H1 (cell line): ENCODE measurements at regions not wholly inside any gene's neighbourhood (a gene's known extent, or its start where the extent isn't known, plus 50 kb on each side); places are given as distances from the start of the nearest gene placed in this dataset.

ENCODE experiments used
- CTCF ChIA-PET: fragments of 300-600 bp; sonication (Branson Sonifier 250); formaldehyde crosslinking; loops from one replicate; lab custom pipeline; 2021; ENCODE audit not compliant: partially characterized antibody; lab: Charles Lee
- POLR2A ChIA-PET: fragments of 300-600 bp; sonication (Branson Sonifier 250); formaldehyde crosslinking; loops from one replicate; lab custom pipeline; 2021; ENCODE audit warnings: inconsistent platforms; ENCODE audit not compliant: partially characterized antibody; lab: Charles Lee
- DNase-seq, 2 experiments: peaks; one replicate each; pipeline versions ENCODE4 v3.0.0 to v3.0.0-alpha.2; 2010 to 2022; ENCODE audit warnings: low spot score in 2 of 2, low read depth in 1 of 2, mixed read lengths in 1 of 2
- FAIRE-seq: peaks from 2 replicates; lab custom pipeline; 2011; peaks lifted over from hg19 to GRCh38; lab: Jason Lieb, UNC
- H2AFZ ChIP-seq: 2 replicates; pipeline ENCODE4 v1.8.1; 2012; ENCODE audit warnings: low read length, inconsistent platforms
- H2AK5ac ChIP-seq: 2 replicates; pipeline ENCODE4 v1.6.1; 2013; ENCODE audit warnings: low read depth, low read length
- H2BK120ac ChIP-seq: replicated peaks from 2 replicates; pipeline ENCODE3; 2013; ENCODE audit warnings: low read depth, low read length, inconsistent platforms
- H2BK12ac ChIP-seq: 2 replicates; pipeline ENCODE4 v1.6.1; 2013; ENCODE audit warnings: low read depth, low read length
- H2BK15ac ChIP-seq: 2 replicates; pipeline ENCODE4 v1.6.1; 2013; ENCODE audit warnings: low read length
- H2BK20ac ChIP-seq: 2 replicates; pipeline ENCODE4 v1.6.1; 2013; ENCODE audit warnings: low read length
- H2BK5ac ChIP-seq: 2 replicates; pipeline ENCODE4 v1.6.1; 2013; ENCODE audit warnings: low read depth, low read length
- H3K14ac ChIP-seq: 2 replicates; pipeline ENCODE4 v1.6.1; 2013; ENCODE audit warnings: inconsistent platforms; ENCODE audit not compliant: insufficient read length
- H3K18ac ChIP-seq: 2 replicates; pipeline ENCODE4 v1.6.1; 2013; ENCODE audit warnings: low read length; ENCODE audit errors: extremely low read depth
- H3K23ac ChIP-seq: 2 replicates; pipeline ENCODE4 v1.6.1; 2013; ENCODE audit warnings: inconsistent platforms; ENCODE audit not compliant: insufficient read length
- H3K23me2 ChIP-seq: 2 replicates; pipeline ENCODE4 v1.6.1; 2013; ENCODE audit warnings: low read depth, low read length
- H3K27ac ChIP-seq: 2 replicates; pipeline ENCODE4 v1.6.1; 2011; ENCODE audit warnings: low read depth, low read length, inconsistent platforms
- H3K27me3 ChIP-seq, 4 experiments: replicated peaks in 1 of 4; 1 replicate in 1 of 4; 2 replicates in 3 of 4; pipeline versions ENCODE4 v1.6.1 to v1.8.1; 2011 to 2013; ENCODE audit warnings: low read length in 3 of 4, mild to moderate bottlenecking in 3 of 4, inconsistent platforms in 2 of 4, mixed read lengths in 2 of 4, moderate library complexity in 1 of 4; ENCODE audit not compliant: control insufficient read depth in 3 of 4, insufficient read depth in 3 of 4; ENCODE audit errors: extremely low read depth in 1 of 4
- H3K36me3 ChIP-seq, 4 experiments: 2 replicates each; pipeline versions ENCODE4 v1.6.1 to v1.8.1; 2011 to 2013; ENCODE audit warnings: mild to moderate bottlenecking in 4 of 4, low read length in 3 of 4, moderate library complexity in 2 of 4, control low read depth in 1 of 4, inconsistent platforms in 1 of 4; ENCODE audit not compliant: insufficient read depth in 4 of 4, control insufficient read depth in 2 of 4
- H3K4ac ChIP-seq: replicated peaks from 2 replicates; pipeline ENCODE3; 2013; ENCODE audit warnings: low read length, low read depth, mixed read lengths, inconsistent platforms; ENCODE audit not compliant: insufficient read length
- H3K4me1 ChIP-seq, 4 experiments: replicated peaks in 1 of 4; 1 replicate in 1 of 4; 2 replicates in 3 of 4; pipeline versions ENCODE4 v1.6.1 to v1.8.1; 2011 to 2013; ENCODE audit warnings: low read length in 3 of 4, inconsistent platforms in 2 of 4, mixed read lengths in 1 of 4; ENCODE audit not compliant: insufficient read depth in 4 of 4, control insufficient read depth in 3 of 4
- H3K4me2 ChIP-seq, 2 experiments: 2 replicates each; pipeline versions ENCODE4 v1.6.1 to v1.8.1; 2011 to 2013; ENCODE audit warnings: low read depth in 2 of 2, low read length in 2 of 2, control low read depth in 1 of 2, inconsistent platforms in 1 of 2, mild to moderate bottlenecking in 1 of 2; ENCODE audit not compliant: insufficient read depth in 1 of 2
- H3K4me3 ChIP-seq, 4 experiments: fragments of 200-600, 300-600 bp in 1 of 4; sonication (generic), shearing (Covaris generic), sonication (Bioruptor Twin) in 1 of 4; 2 replicates each; pipeline versions ENCODE4 v1.5.1 to v1.8.1; 2011 to 2016; ENCODE audit warnings: low read length in 4 of 4, low read depth in 3 of 4, control low read depth in 2 of 4, inconsistent platforms in 2 of 4, mild to moderate bottlenecking in 2 of 4, mixed read lengths in 1 of 4, moderate library complexity in 1 of 4; ENCODE audit not compliant: insufficient read depth in 2 of 4; ENCODE audit errors: extremely low read depth in 1 of 4
- H3K56ac ChIP-seq: replicated peaks from 2 replicates; pipeline ENCODE3; 2013; ENCODE audit warnings: low read depth, mild to moderate bottlenecking, mixed read lengths, low read length, inconsistent platforms; ENCODE audit not compliant: insufficient read length
- H3K79me1 ChIP-seq: 2 replicates; pipeline ENCODE4 v1.6.1; 2013; ENCODE audit warnings: low read depth, low read length, control low read depth
- H3K79me2 ChIP-seq, 2 experiments: 2 replicates each; pipeline versions ENCODE4 v1.6.1 to v1.8.1; 2012 to 2013; ENCODE audit warnings: low read length in 2 of 2, mild to moderate bottlenecking in 2 of 2, inconsistent platforms in 1 of 2; ENCODE audit not compliant: insufficient read depth in 2 of 2, control insufficient read depth in 1 of 2
- H3K9ac ChIP-seq, 4 experiments: replicated peaks in 1 of 4; 1 replicate in 1 of 4; 2 replicates in 3 of 4; pipeline versions ENCODE4 v1.6.1 to v1.8.1; 2011 to 2013; ENCODE audit warnings: low read depth in 3 of 4, low read length in 3 of 4, control low read depth in 2 of 4, mild to moderate bottlenecking in 2 of 4, moderate library complexity in 2 of 4, inconsistent platforms in 1 of 4; ENCODE audit errors: extremely low read depth in 1 of 4
- H3K9me3 ChIP-seq, 2 experiments: 2 replicates each; pipeline versions ENCODE4 v1.6.1 to v1.8.1; 2012 to 2013; ENCODE audit warnings: mild to moderate bottlenecking in 2 of 2, moderate library complexity in 2 of 2, control low read depth in 1 of 2, inconsistent platforms in 1 of 2, low read depth in 1 of 2, low read length in 1 of 2, mixed read lengths in 1 of 2; ENCODE audit not compliant: insufficient read depth in 2 of 2
- H4K20me1 ChIP-seq, 2 experiments: replicated peaks in 1 of 2; 2 replicates each; pipeline versions ENCODE3 to v1.8.1; 2011 to 2013; ENCODE audit warnings: inconsistent platforms in 2 of 2, low read length in 2 of 2, mild to moderate bottlenecking in 1 of 2; ENCODE audit not compliant: insufficient read depth in 2 of 2, control insufficient read depth in 1 of 2
- H4K5ac ChIP-seq: 2 replicates; pipeline ENCODE4 v1.6.1; 2013; ENCODE audit warnings: low read length, low read depth, mixed read lengths, inconsistent platforms; ENCODE audit not compliant: insufficient read length
- H4K8ac ChIP-seq: 2 replicates; pipeline ENCODE4 v1.8.0; 2013; ENCODE audit warnings: mild to moderate bottlenecking, moderate library complexity, low read length, inconsistent platforms; ENCODE audit not compliant: insufficient read depth; ENCODE audit errors: extremely low read depth
- H4K91ac ChIP-seq: replicated peaks from 2 replicates; pipeline ENCODE3; 2013; ENCODE audit warnings: low read length, mixed read lengths, inconsistent platforms; ENCODE audit not compliant: insufficient read length
- CHD2 ChIP-seq: IDR thresholded peaks from 2 replicates; pipeline ENCODE4 v1.6.1; 2012; ENCODE audit warnings: low read length, improper control_type of control experiment
- JUND ChIP-seq: IDR thresholded peaks from 2 replicates; pipeline ENCODE4 v1.6.1; 2011; ENCODE audit warnings: mild to moderate bottlenecking, improper control_type of control experiment, low read length
- KDM4A ChIP-seq: IDR thresholded peaks from one replicate; pipeline ENCODE4 v1.7.1; 2012; ENCODE audit warnings: low read depth, mild to moderate bottlenecking, moderate library complexity, low read length, inconsistent platforms; ENCODE audit not compliant: severe bottlenecking
- MAFK ChIP-seq: IDR thresholded peaks from 2 replicates; pipeline ENCODE4 v1.6.1; 2012; ENCODE audit warnings: low read depth, mild to moderate bottlenecking, improper control_type of control experiment, low read length
- NANOG ChIP-seq: IDR thresholded peaks from 2 replicates; pipeline ENCODE4 v1.6.1; 2011; ENCODE audit warnings: low read length, low read depth, mild to moderate bottlenecking, inconsistent platforms; ENCODE audit not compliant: insufficient read depth, poor library complexity, severe bottlenecking
- NRF1 ChIP-seq: IDR thresholded peaks from 2 replicates; pipeline ENCODE4 v1.6.1; 2011; ENCODE audit warnings: mild to moderate bottlenecking, low read depth, low read length, improper control_type of control experiment
- RAD21 ChIP-seq, 2 experiments: IDR thresholded peaks in 1 of 2; conservative IDR thresholded peaks in 1 of 2; 2 replicates each; pipeline ENCODE4 v1.6.1; 2011; ENCODE audit warnings: low read depth in 2 of 2, low read length in 2 of 2, improper control_type of control experiment in 1 of 2, inconsistent platforms in 1 of 2, mild to moderate bottlenecking in 1 of 2, moderate library complexity in 1 of 2
- SIN3A ChIP-seq, 2 experiments: IDR thresholded peaks in 1 of 2; conservative IDR thresholded peaks in 1 of 2; 2 replicates each; pipeline ENCODE4 v1.6.1; 2011 to 2012; ENCODE audit warnings: low read length in 2 of 2, improper control_type of control experiment in 1 of 2, low read depth in 1 of 2, mild to moderate bottlenecking in 1 of 2
- SP4 ChIP-seq: IDR thresholded peaks from 2 replicates; pipeline ENCODE4 v1.6.1; 2012; ENCODE audit warnings: low read length, inconsistent platforms
- TBP ChIP-seq: IDR thresholded peaks from 2 replicates; pipeline ENCODE4 v1.6.1; 2011; ENCODE audit warnings: low read depth, low read length, improper control_type of control experiment
- TCF12 ChIP-seq: IDR thresholded peaks from 2 replicates; pipeline ENCODE4 v1.6.1; 2011; ENCODE audit warnings: low read depth, mild to moderate bottlenecking, low read length
- WGBS, 2 experiments: shearing (Covaris generic) in 1 of 2; methylation state at CpG; one replicate each; pipeline versions ENCODE4 v1.1.6 to v1.1.7; 2013 to 2015; ENCODE audit warnings: low lambda C conversion rate in 2 of 2, mixed read lengths in 2 of 2, inconsistent platforms in 1 of 2, low coverage in 1 of 2, missing lambda C conversion rate in 1 of 2; ENCODE audit not compliant: insufficient replicate concordance in 2 of 2, insufficient coverage in 1 of 2, insufficient read length in 1 of 2; ENCODE audit errors: extremely low coverage in 1 of 2, missing lambda C conversion rate in 1 of 2; 5-methylcytosine and 5-hydroxymethylcytosine counted together

DNA sequence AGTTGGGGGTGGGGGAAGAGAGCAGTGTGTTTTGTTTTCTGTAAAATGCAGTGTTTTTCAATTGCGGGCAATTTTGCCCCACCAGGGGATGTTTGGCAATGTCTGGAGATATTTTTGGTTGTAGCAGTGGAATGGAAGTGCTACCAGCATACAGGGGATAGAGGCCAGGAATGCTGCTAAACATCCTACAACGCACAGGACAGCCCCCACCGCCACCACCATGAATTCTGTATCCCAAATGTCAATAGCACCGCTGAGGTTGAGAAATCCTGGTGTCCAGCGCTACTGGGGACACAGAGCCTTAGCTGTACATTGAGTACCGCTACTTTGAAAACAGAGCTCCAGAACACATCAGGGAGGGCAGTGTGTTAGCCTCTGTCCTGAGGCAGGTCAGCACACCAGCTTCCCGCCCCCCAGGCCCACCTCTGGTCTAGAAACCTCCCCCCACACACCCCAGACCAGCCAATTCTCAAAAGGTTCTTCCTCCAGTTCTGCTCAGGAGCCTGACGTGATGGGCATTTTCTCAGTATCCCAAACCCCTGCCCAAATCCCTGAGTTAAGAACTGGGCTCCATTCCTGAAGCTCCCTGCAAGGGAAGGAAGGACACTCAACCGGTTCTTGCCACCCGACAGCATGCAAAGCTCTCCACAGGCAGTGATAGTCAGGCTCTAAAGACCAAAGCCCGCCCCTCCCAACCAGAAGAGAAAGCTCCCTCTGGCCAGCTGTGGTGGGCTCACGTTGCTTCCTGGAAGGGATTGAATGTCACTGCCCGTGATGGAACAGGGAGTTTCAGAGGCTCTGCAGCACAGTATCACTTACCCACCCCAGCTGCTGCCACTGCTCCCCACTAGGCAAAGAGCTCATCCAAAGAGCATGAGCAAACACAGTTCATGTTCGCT, 321.5 kb upstream of the JARID2 start:
- no peak overlapping the region for H2BK12ac ChIP-seq
- CTCF ChIA-PET = interaction anchor here (0.6 to 1.2 kb wide), 5 partner anchors 15 to 222 kb away, joined by 3 to 7 read pairs (median 3); no protein-coding TSS in a partner anchor
- H3K9me3 ChIP-seq = no peaks in the 10 kb centered on the region
- H2BK5ac ChIP-seq = 0 out of 2 replicates have a peak overlapping the region, but pooled peaks have one; percentile 22
- POLR2A ChIA-PET = interaction anchor here (1.8 kb wide), 1 partner anchor 42 kb away, joined by 6 read pairs; no protein-coding TSS in a partner anchor
- no peak overlapping the region for H3K4me3 ChIP-seq
- peak overlapping the region; percentile 24; the same call in 1 of the 2 replicates for H3K18ac ChIP-seq
- H3K4ac ChIP-seq = no peak overlapping the region
- H2BK20ac ChIP-seq = no peak overlapping the region; the same call in 1 of the 2 replicates
- no peak overlapping the region for H3K14ac ChIP-seq
- no peaks in the 10 kb centered on the region for H3K23me2 ChIP-seq
- FAIRE-seq (peak; percentile 80), DNase-seq (peak in 1 of 2 experiments; percentile 62)
- H3K79me2 ChIP-seq = peaks cover 0 to 2% of the 10 kb centered on the region in 2 experiments; a peak in 1 of 4 replicates
- H3K23ac ChIP-seq = no peak overlapping the region
- peak overlapping the region; percentile 34 for H4K91ac ChIP-seq
- peaks cover 13% of the 10 kb centered on the region for H3K79me1 ChIP-seq
- H3K4me1 ChIP-seq = peaks cover 15 to 40% (median 29%) of the 10 kb centered on the region in 4 experiments
- peak overlapping the region; percentile 14 to 21; a peak in 3 of 4 replicates for H3K4me2 ChIP-seq
- no peak overlapping the region for H4K8ac ChIP-seq
- WGBS, 2 experiments = 72% methylated on average over 12 of the region's 14 CpGs; no CpG with 5 or more reads in 1 of the 2 experiments
- no peak overlapping the region; a peak in 1 of 7 replicates for H3K9ac ChIP-seq
- H3K36me3 ChIP-seq = no peaks in the 10 kb centered on the region
- H2AFZ ChIP-seq = no peak overlapping the region
- no peaks in the 10 kb centered on the region for H3K27me3 ChIP-seq
- H2AK5ac ChIP-seq = no peak overlapping the region
- no peak overlapping the region for H2BK120ac ChIP-seq
- peak overlapping the region; percentile 16; the same call in 1 of the 2 replicates for H2BK15ac ChIP-seq
- no peak overlapping the region for H3K27ac ChIP-seq
- H3K56ac ChIP-seq = no peak overlapping the region
- no peak overlapping the region for H4K5ac ChIP-seq
- no peaks in the 10 kb centered on the region for H4K20me1 ChIP-seq
- TF ChIP-seq JUND (no peak; the same call in 1 of the 2 replicates), TCF12 (peak; percentile 48; the same call in 1 of the 2 replicates), SP4 (no peak), SIN3A (conservative IDR thresholded peaks at IDR 0.05 in 1 of 2, IDR thresholded peaks at IDR 0.05 in 1 of 2; ENCODE audit: low read depth in 1 of 2, low read length in 2 of 2) (peak in 1 of 2 experiments; percentile 76; a peak in 2 of 4 replicates), NANOG (peak; percentile 49), NRF1 (no peak), CHD2 (no peak), MAFK (no peak), RAD21 (IDR thresholded peaks at IDR 0.05 in 1 of 2, conservative IDR thresholded peaks at IDR 0.05 in 1 of 2; ENCODE audit: low read depth in 2 of 2, low read length in 2 of 2) (peak; percentile 20; a peak in 3 of 4 replicates), TBP (peak; percentile 17; the same call in 1 of the 2 replicates), KDM4A (no peak)
